B cell (primary cell): ENCODE measurements at regions not wholly inside any gene's neighbourhood (a gene's known extent, or its start where the extent isn't known, plus 50 kb on each side); places are given as distances from the start of the nearest gene placed in this dataset.

Experiments
- ATAC-seq: fragments of 200-7000 bp; cut with Tn5 transposase; one replicate; pipeline ENCODE4 v1.10.0; 2021; ENCODE audit warnings: low read depth, mild to moderate bottlenecking, moderate number of reproducible peaks, moderate library complexity
- CTCF ChIA-PET: fragments of 350-600 bp; sonication (Branson Sonifier 250); formaldehyde crosslinking; loops from one replicate; lab custom pipeline; 2021; ENCODE audit warnings: antibody characterized with exemption, inconsistent platforms; lab: Charles Lee
- POLR2A ChIA-PET: fragments of 350-600 bp; sonication (Branson Sonifier 250); formaldehyde crosslinking; loops from one replicate; lab custom pipeline; 2021; ENCODE audit warnings: antibody characterized with exemption; lab: Charles Lee
- DNase-seq: peaks from one replicate; pipeline ENCODE4 v3.0.0; 2013
- H2AFZ ChIP-seq: 2 replicates; pipeline ENCODE4 v1.6.1; 2012; ENCODE audit warnings: mild to moderate bottlenecking, low read depth, low read length; ENCODE audit not compliant: insufficient read depth, poor library complexity, severe bottlenecking
- H3K27ac ChIP-seq, 2 donors: 1 replicate in 1 of 2; 2 replicates in 1 of 2; pipeline ENCODE4 v1.5.1; 2012 to 2013; ENCODE audit warnings: low read length in 2 of 2, mild to moderate bottlenecking in 2 of 2, moderate library complexity in 1 of 2
- H3K27me3 ChIP-seq, 4 experiments: fragments of 200-600 bp in 1 of 4; sonication (generic) in 1 of 4; replicated peaks in 1 of 4; 1 replicate in 2 of 4; 2 replicates in 2 of 4; pipeline versions ENCODE4 v1.6.1 to v1.7.0; 2013 to 2016; ENCODE audit warnings: low read length in 3 of 4, mild to moderate bottlenecking in 2 of 4, mixed read lengths in 1 of 4, moderate library complexity in 1 of 4; ENCODE audit not compliant: insufficient read depth in 4 of 4, control insufficient read depth in 3 of 4; ENCODE audit errors: control extremely low read depth in 1 of 4
- H3K36me3 ChIP-seq, 2 experiments: replicated peaks in 1 of 2; 1 replicate in 1 of 2; 2 replicates in 1 of 2; pipeline versions ENCODE4 v1.6.1 to v1.7.1; 2013; ENCODE audit warnings: low read length in 1 of 2; ENCODE audit not compliant: insufficient read depth in 2 of 2, control insufficient read depth in 1 of 2; ENCODE audit errors: control extremely low read depth in 1 of 2, extremely low read depth in 1 of 2
- H3K4me1 ChIP-seq, 2 donors: fragments of 200-600 bp in 1 of 2; sonication (generic) in 1 of 2; 1 replicate in 1 of 2; 2 replicates in 1 of 2; pipeline versions ENCODE4 v1.5.1 to v1.6.1; 2013 to 2017; ENCODE audit warnings: low read length in 2 of 2; ENCODE audit not compliant: control insufficient read depth in 2 of 2, insufficient read depth in 2 of 2
- H3K4me2 ChIP-seq: replicated peaks from 2 replicates; pipeline ENCODE3; 2012; ENCODE audit warnings: mild to moderate bottlenecking, low read depth, low read length; ENCODE audit not compliant: poor library complexity, severe bottlenecking
- H3K4me3 ChIP-seq, 5 experiments: fragments of 200-600 bp in 1 of 5; sonication (generic) in 1 of 5; 1 replicate in 3 of 5; 2 replicates in 2 of 5; pipeline versions ENCODE4 v1.5.1 to v1.7.0; 2011 to 2016; ENCODE audit warnings: low read length in 4 of 5, mild to moderate bottlenecking in 4 of 5, low read depth in 2 of 5, control low read depth in 1 of 5, moderate library complexity in 1 of 5; ENCODE audit not compliant: insufficient read depth in 1 of 5; ENCODE audit errors: control extremely low read depth in 1 of 5, extremely low read depth in 1 of 5
- H3K79me2 ChIP-seq: fragments of 200-600 bp; sonication (generic); one replicate; pipeline ENCODE4 v1.6.0; 2016; ENCODE audit warnings: low read length; ENCODE audit not compliant: control insufficient read depth, insufficient read depth
- H3K9ac ChIP-seq: fragments of 200-600 bp; sonication (generic); 2 replicates; pipeline ENCODE4 v1.6.1; 2017; ENCODE audit warnings: mild to moderate bottlenecking, low read length, moderate library complexity
- H3K9me3 ChIP-seq, 3 donors: one replicate each; pipeline versions ENCODE4 v1.6.1 to v1.7.1; 2013; ENCODE audit warnings: low read length in 2 of 3; ENCODE audit not compliant: control insufficient read depth in 2 of 3, insufficient read depth in 1 of 3; ENCODE audit errors: control extremely low read depth in 1 of 3
- H4K20me1 ChIP-seq: 2 replicates; pipeline ENCODE4 v1.6.0; 2012; ENCODE audit warnings: mild to moderate bottlenecking, low read length; ENCODE audit not compliant: insufficient read depth, control insufficient read depth, poor library complexity, severe bottlenecking
- H3K27ac Mint-ChIP-seq: one replicate; pipeline ENCODE4 v1.8.0; 2021; ENCODE audit warnings: mixed read lengths
- H3K27me3 Mint-ChIP-seq: one replicate; pipeline ENCODE4 v1.8.0; 2021; ENCODE audit warnings: mixed read lengths
- H3K4me1 Mint-ChIP-seq: one replicate; pipeline ENCODE4 v1.8.0; 2021; ENCODE audit warnings: mixed read lengths
- H3K4me3 Mint-ChIP-seq: one replicate; pipeline ENCODE4 v1.8.0; 2021; ENCODE audit warnings: mixed read lengths
- H3K9me3 Mint-ChIP-seq: one replicate; pipeline ENCODE4 v1.8.0; 2022; ENCODE audit warnings: mixed read lengths; ENCODE audit not compliant: insufficient read depth
- EZH2 ChIP-seq: IDR thresholded peaks from 2 replicates; pipeline ENCODE4 v1.6.1; 2012; ENCODE audit warnings: borderline replicate concordance, low read depth, mild to moderate bottlenecking, moderate library complexity, low read length; ENCODE audit not compliant: insufficient read depth, poor library complexity, severe bottlenecking
- WGBS: methylation state at CpG from one replicate; pipeline ENCODE4 v1.1.5; 2013; ENCODE audit warnings: missing lambda C conversion rate; ENCODE audit not compliant: insufficient coverage; 5-methylcytosine and 5-hydroxymethylcytosine counted together
- intact Hi-C: fragments of 100-400 bp; cut with micrococcal nuclease; formaldehyde crosslinking; loops from one replicate; pipeline ENCODE4 v1.10.0; 2022
- TF ChIP-seq, protein P1 (sequence below): fragments of 200-600 bp; IDR thresholded peaks from one replicate; pipeline ENCODE4 v1.8.0; 2022; ENCODE audit warnings: antibody characterized with exemption, mild to moderate bottlenecking

DNA sequence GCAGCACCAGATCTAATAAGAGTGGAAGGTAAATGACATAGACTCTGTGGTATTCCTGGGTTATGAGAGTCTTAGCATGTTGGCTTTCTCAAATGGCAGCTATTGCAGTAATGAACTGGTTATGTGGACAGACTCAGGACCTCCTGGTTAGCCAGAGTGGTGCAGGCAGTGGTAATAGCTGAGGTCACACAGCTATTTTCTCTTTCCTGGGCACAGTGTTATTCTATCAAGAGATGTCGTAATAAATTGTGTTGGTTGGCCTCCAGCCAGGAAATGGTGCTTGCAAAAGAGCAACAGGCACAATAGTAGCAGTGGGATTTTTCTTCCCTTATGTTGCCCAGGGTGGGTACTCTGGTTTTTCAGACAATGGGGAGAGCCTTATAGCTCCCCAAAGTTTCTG, 279.2 kb upstream of the FGF16 start:
- CTCF ChIA-PET = no interaction called here
- DNase-seq = no peak
- Histone ChIP-seq H4K20me1 (no peaks in the 10 kb centered on the region), H3K4me3 (no peak overlapping the region), H2AFZ (no peak overlapping the region), H3K27me3 (no peaks in the 10 kb centered on the region), H3K9ac (no peak overlapping the region), H3K79me2 (no peaks in the 10 kb centered on the region), H3K4me1 (no peaks in the 10 kb centered on the region), H3K4me2 (no peak overlapping the region), H3K36me3 (no peaks in the 10 kb centered on the region), H3K9me3 (no peaks in the 10 kb centered on the region), H3K27ac (no peak overlapping the region)
- H3K4me3 Mint-ChIP-seq = no peak overlapping the region
- intact Hi-C loops = no loop called here
- TF ChIP-seq, protein P1, sequence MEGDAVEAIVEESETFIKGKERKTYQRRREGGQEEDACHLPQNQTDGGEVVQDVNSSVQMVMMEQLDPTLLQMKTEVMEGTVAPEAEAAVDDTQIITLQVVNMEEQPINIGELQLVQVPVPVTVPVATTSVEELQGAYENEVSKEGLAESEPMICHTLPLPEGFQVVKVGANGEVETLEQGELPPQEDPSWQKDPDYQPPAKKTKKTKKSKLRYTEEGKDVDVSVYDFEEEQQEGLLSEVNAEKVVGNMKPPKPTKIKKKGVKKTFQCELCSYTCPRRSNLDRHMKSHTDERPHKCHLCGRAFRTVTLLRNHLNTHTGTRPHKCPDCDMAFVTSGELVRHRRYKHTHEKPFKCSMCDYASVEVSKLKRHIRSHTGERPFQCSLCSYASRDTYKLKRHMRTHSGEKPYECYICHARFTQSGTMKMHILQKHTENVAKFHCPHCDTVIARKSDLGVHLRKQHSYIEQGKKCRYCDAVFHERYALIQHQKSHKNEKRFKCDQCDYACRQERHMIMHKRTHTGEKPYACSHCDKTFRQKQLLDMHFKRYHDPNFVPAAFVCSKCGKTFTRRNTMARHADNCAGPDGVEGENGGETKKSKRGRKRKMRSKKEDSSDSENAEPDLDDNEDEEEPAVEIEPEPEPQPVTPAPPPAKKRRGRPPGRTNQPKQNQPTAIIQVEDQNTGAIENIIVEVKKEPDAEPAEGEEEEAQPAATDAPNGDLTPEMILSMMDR = no peak
- WGBS = 40% methylated on average over 1 of the region's 1 CpG
- H3K27ac Mint-ChIP-seq = no peak overlapping the region
- H3K9me3 Mint-ChIP-seq = no peaks in the 10 kb centered on the region
- no peaks in the 10 kb centered on the region for H3K4me1 Mint-ChIP-seq
- no peaks in the 10 kb centered on the region for H3K27me3 Mint-ChIP-seq
- POLR2A ChIA-PET = no interaction called here
- ATAC-seq = no peak

DNA sequence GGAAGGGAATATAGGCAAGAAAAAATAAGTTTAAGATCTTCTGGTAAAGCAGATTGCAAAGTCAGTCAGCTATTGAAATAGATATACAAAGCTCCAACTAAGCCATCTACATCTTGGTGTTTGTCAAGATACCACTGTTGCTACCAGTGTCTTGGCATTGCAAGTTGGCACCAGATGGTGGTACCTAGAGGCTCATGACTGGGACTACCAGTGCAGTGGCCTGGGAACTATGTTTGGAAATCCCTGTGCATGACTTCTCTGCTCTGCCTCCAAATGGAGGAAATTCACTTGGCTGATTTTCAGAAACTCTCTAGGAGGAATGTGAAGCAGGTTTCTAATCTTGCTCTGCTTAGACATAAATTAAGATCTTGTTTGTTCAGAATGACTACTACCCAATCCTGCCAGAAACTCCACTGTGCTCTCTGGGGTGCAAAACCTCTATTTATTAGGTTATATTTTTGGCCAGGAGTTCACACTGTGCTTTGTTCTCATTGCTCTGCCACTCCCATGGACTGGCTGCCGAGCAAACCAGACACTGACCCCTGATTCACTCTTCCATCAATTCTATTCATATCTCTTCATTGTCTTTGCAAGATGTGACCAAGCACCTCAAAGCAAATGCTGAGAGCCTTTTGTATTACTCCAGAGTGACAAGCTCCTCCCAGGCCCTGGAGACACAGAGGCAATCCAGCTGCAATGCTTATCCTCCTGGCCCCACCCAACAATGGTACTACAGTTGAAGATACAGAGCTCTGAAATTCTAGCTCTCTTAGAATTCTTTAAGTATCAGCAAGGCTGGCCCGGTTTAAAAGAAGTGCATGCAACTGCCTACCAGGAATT, 272.3 kb upstream of the FGF16 start:
- WGBS = 100% methylated on average over 1 of the region's 2 CpGs
- DNase-seq = no peak
- CTCF ChIA-PET = no interaction called here
- Histone ChIP-seq H3K9me3 (no peaks in the 10 kb centered on the region), H3K4me2 (no peak overlapping the region), H3K27me3 (no peaks in the 10 kb centered on the region), H3K4me3 (no peak overlapping the region), H3K36me3 (no peaks in the 10 kb centered on the region), H3K9ac (no peak overlapping the region), H4K20me1 (no peaks in the 10 kb centered on the region), H3K79me2 (no peaks in the 10 kb centered on the region), H3K27ac (no peak overlapping the region), H3K4me1 (no peaks in the 10 kb centered on the region), H2AFZ (no peak overlapping the region)
- Mint-ChIP-seq H3K27me3 (no peaks in the 10 kb centered on the region), H3K27ac (no peak overlapping the region), H3K4me1 (no peaks in the 10 kb centered on the region), H3K4me3 (no peak overlapping the region), H3K9me3 (no peaks in the 10 kb centered on the region)
- no peak for ATAC-seq
- no peak for TF ChIP-seq EZH2
- TF ChIP-seq, protein P1 = no peak
- intact Hi-C loops = no loop called here
- POLR2A ChIA-PET = no interaction called here
